Suprapubic skin (tissue), 4 donors: ENCODE measurements at regions not wholly inside any gene's neighbourhood (a gene's known extent, or its start where the extent isn't known, plus 50 kb on each side); places are given as distances from the start of the nearest gene placed in this dataset.

Experiments used
- DNase-seq, 2 donors: peaks; one replicate each; pipeline ENCODE4 v3.0.0-alpha.2; 2019; ENCODE audit warnings: low spot score in 2 of 2
- H3K27ac ChIP-seq: fragments of 200-600 bp; sonication (generic); one replicate; pipeline ENCODE4 v1.5.1; 2019
- H3K27me3 ChIP-seq: fragments of 200-600 bp; sonication (generic); one replicate; pipeline ENCODE4 v1.5.1; 2019
- H3K36me3 ChIP-seq: fragments of 200-600 bp; sonication (generic); one replicate; pipeline ENCODE4 v1.5.1; 2019
- H3K4me1 ChIP-seq: fragments of 200-600 bp; sonication (generic); one replicate; pipeline ENCODE4 v1.5.1; 2019
- H3K4me3 ChIP-seq: fragments of 200-600 bp; sonication (generic); one replicate; pipeline ENCODE4 v1.5.1; 2019; ENCODE audit warnings: mild to moderate bottlenecking
- H3K9me3 ChIP-seq: fragments of 200-600 bp; sonication (generic); one replicate; pipeline ENCODE4 v1.5.1; 2019
- CTCF ChIP-seq, 2 donors: fragments of 200-600 bp in 1 of 2; fragments of 450-650 bp in 1 of 2; sonication (generic) in 1 of 2; IDR thresholded peaks; one replicate each; pipeline ENCODE4 v1.5.1; 2016 to 2019; ENCODE audit warnings: antibody characterized with exemption in 2 of 2, mild to moderate bottlenecking in 1 of 2, moderate library complexity in 1 of 2
- EP300 ChIP-seq: sonication (generic); formaldehyde crosslinking; IDR thresholded peaks from one replicate; pipeline ENCODE4 v1.6.1; 2017; ENCODE audit warnings: antibody characterized with exemption
- POLR2A ChIP-seq, 2 donors: fragments of 450-650 bp; IDR thresholded peaks; one replicate each; pipeline ENCODE4 v1.6.1; 2017; ENCODE audit warnings: antibody characterized with exemption in 2 of 2, mild to moderate bottlenecking in 2 of 2, moderate library complexity in 2 of 2
- POLR2AphosphoS5 ChIP-seq, 3 donors: sonication (generic); formaldehyde crosslinking; IDR thresholded peaks; one replicate each; pipeline ENCODE4 v1.6.1; 2017; ENCODE audit warnings: antibody characterized with exemption in 3 of 3
- WGBS: methylation state at CpG from one replicate; pipeline ENCODE4 v1.1.5; 2018; 5-methylcytosine and 5-hydroxymethylcytosine counted together

- no peaks in the 10 kb centered on the region for H3K9me3 ChIP-seq
These were observed 124.3 kb upstream of the MLIP start for GRCh38 chr6:53986721-53987521.

GRCh38 chr6:53987522-53987888 is 123.7 kb upstream of the MLIP start:
- Histone ChIP-seq H3K36me3 (no peaks in the 10 kb centered on the region), H3K4me1 (peaks cover 12% of the 10 kb centered on the region), H3K27me3 (no peaks in the 10 kb centered on the region), H3K4me3 (no peak overlapping the region), H3K27ac (no peak overlapping the region), H3K9me3 (no peaks in the 10 kb centered on the region)
- TF ChIP-seq EP300, result no peak
- no peak for TF ChIP-seq CTCF (IDR thresholded peaks at IDR 0.05)
- TF ChIP-seq POLR2A (IDR thresholded peaks at IDR 0.05), result no peak
- no peak for TF ChIP-seq POLR2AphosphoS5 (IDR thresholded peaks at IDR 0.05)
- 93% methylated on average over 4 of the region's 4 CpGs for WGBS
- DNase-seq, result no peak

More at GRCh38 chr6:53986721-53987521, 124.3 kb upstream of the MLIP start:
- no peaks in the 10 kb centered on the region for H3K27me3 ChIP-seq
- H3K4me3 ChIP-seq, result no peak overlapping the region
- TF ChIP-seq POLR2AphosphoS5 (IDR thresholded peaks at IDR 0.05) (no peak), POLR2A (IDR thresholded peaks at IDR 0.05) (no peak), CTCF (IDR thresholded peaks at IDR 0.05) (no peak), EP300 (no peak)
- WGBS, result 50% methylated on average over 10 of the region's 10 CpGs
- no peak overlapping the region for H3K27ac ChIP-seq
- peaks cover 12% of the 10 kb centered on the region for H3K4me1 ChIP-seq
- no peak for DNase-seq
- H3K36me3 ChIP-seq, result no peaks in the 10 kb centered on the region

- Histone ChIP-seq H3K9me3 (no peaks in the 10 kb centered on the region), H3K27ac (no peak overlapping the region), H3K27me3 (no peaks in the 10 kb centered on the region), H3K4me3 (no peak overlapping the region), H3K4me1 (peaks cover 12% of the 10 kb centered on the region), H3K36me3 (no peaks in the 10 kb centered on the region)
- no peak for TF ChIP-seq EP300
- TF ChIP-seq POLR2A (IDR thresholded peaks at IDR 0.05), result no peak
- TF ChIP-seq CTCF (IDR thresholded peaks at IDR 0.05), result no peak
- no peak for TF ChIP-seq POLR2AphosphoS5 (IDR thresholded peaks at IDR 0.05)
- DNase-seq, result no peak
These were observed 121.7 kb upstream of the MLIP start for GRCh38 chr6:53989504-53989903.

- H3K27ac ChIP-seq, result no peak overlapping the region
- TF ChIP-seq POLR2A (IDR thresholded peaks at IDR 0.05) (no peak), POLR2AphosphoS5 (IDR thresholded peaks at IDR 0.05) (no peak), CTCF (IDR thresholded peaks at IDR 0.05) (no peak), EP300 (no peak)
- no peaks in the 10 kb centered on the region for H3K36me3 ChIP-seq
- no peak overlapping the region for H3K4me3 ChIP-seq
- H3K9me3 ChIP-seq, result no peaks in the 10 kb centered on the region
- H3K27me3 ChIP-seq, result no peaks in the 10 kb centered on the region
- no peaks in the 10 kb centered on the region for H3K4me1 ChIP-seq
- DNase-seq, result no peak
- 88% methylated on average over 3 of the region's 3 CpGs for WGBS
These were observed 118.7 kb upstream of the MLIP start for GRCh38 chr6:53992522-53992921.

- Histone ChIP-seq H3K27ac (no peak overlapping the region), H3K4me1 (no peaks in the 10 kb centered on the region), H3K9me3 (no peaks in the 10 kb centered on the region), H3K4me3 (no peak overlapping the region), H3K36me3 (no peaks in the 10 kb centered on the region), H3K27me3 (no peaks in the 10 kb centered on the region)
- no peak for DNase-seq
- TF ChIP-seq CTCF (IDR thresholded peaks at IDR 0.05) (no peak), POLR2AphosphoS5 (IDR thresholded peaks at IDR 0.05) (no peak), POLR2A (IDR thresholded peaks at IDR 0.05) (no peak), EP300 (no peak)
- 93% methylated on average over 1 of the region's 1 CpG for WGBS
These were observed 117.0 kb upstream of the MLIP start for GRCh38 chr6:53994201-53994600.
